Testis (tissue), 2 donors: ENCODE measurements at regions not wholly inside any gene's neighbourhood (a gene's known extent, or its start where the extent isn't known, plus 50 kb on each side); places are given as distances from the start of the nearest gene placed in this dataset.

Experiments
- POLR2A ChIP-seq: fragments of 450-650 bp; IDR thresholded peaks from one replicate; pipeline ENCODE4 v1.6.1; 2017; ENCODE audit warnings: antibody characterized with exemption, mild to moderate bottlenecking, moderate library complexity
- TF ChIP-seq, protein P1 (sequence below), 3 experiments: fragments of 450-650 bp in 2 of 3; fragments of 200-600 bp in 1 of 3; sonication (generic) in 1 of 3; IDR thresholded peaks; one replicate each; pipeline ENCODE4 v1.5.1; 2016 to 2019; ENCODE audit warnings: antibody characterized with exemption in 3 of 3, mild to moderate bottlenecking in 2 of 3, moderate library complexity in 1 of 3

DNA sequence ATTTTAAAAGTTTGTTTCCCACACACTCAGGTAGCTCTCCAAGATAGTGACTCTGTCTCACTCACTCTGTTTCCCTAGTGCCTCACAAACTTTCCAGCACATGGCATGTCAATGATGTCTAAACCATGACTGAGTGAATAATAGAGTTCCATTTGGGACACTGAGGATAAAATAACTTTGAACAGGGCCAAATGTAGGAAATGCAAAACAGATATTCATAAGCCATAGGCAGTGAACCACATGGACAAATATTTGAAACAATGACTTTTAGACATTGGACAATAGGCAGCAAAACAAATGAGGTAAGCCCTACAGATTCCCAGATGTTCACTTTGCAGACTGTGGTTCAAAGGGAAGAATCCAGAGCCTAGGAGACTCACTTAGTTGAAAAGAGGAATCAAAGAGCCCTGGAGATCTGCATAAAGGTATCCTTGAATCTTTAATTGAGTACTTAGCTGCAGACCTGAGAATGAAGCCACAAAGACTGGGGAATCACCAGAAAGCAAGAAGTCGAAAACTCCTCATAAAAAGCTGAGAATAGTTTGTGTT is 173.3 kb downstream of the FAM76B start:
- TF ChIP-seq, protein P1, sequence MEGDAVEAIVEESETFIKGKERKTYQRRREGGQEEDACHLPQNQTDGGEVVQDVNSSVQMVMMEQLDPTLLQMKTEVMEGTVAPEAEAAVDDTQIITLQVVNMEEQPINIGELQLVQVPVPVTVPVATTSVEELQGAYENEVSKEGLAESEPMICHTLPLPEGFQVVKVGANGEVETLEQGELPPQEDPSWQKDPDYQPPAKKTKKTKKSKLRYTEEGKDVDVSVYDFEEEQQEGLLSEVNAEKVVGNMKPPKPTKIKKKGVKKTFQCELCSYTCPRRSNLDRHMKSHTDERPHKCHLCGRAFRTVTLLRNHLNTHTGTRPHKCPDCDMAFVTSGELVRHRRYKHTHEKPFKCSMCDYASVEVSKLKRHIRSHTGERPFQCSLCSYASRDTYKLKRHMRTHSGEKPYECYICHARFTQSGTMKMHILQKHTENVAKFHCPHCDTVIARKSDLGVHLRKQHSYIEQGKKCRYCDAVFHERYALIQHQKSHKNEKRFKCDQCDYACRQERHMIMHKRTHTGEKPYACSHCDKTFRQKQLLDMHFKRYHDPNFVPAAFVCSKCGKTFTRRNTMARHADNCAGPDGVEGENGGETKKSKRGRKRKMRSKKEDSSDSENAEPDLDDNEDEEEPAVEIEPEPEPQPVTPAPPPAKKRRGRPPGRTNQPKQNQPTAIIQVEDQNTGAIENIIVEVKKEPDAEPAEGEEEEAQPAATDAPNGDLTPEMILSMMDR (IDR thresholded peaks at IDR 0.05): no peak
- no peak for TF ChIP-seq POLR2A
